Anterior cingulate cortex (tissue), 58 donors: ENCODE measurements at regions not wholly inside any gene's neighbourhood (a gene's known extent, or its start where the extent isn't known, plus 50 kb on each side); places are given as distances from the start of the nearest gene placed in this dataset.
"Not testable (repeated sequence)": the region's sequence is repeated elsewhere in the genome, so short reads cannot be mapped to it uniquely, and the experiment has no call there.

ENCODE experiments used
- DNase-seq, 58 donors: peaks; one replicate each; lab custom pipeline; 2025; lab: John Stamatoyannopoulos, UW

- DNase-seq = not testable (repeated sequence)
Measured at GRCh38 chr14:105859073-105859716, 332.8 kb downstream of the TMEM121 start.

GRCh38 chr14:105859717-105860614 lies 333.6 kb downstream of the TMEM121 start:
- no peak for DNase-seq

GRCh38 chr14:105860615-105861580 lies 334.5 kb downstream of the TMEM121 start:
- DNase-seq = no peak

- DNase-seq = no peak
Measured at GRCh38 chr14:105861985-105862465, 335.6 kb downstream of the TMEM121 start.

- no peak for DNase-seq
Measured at GRCh38 chr14:105862581-105863239, 336.3 kb downstream of the TMEM121 start.

GRCh38 chr14:105863296-105864108 lies 337.1 kb downstream of the TMEM121 start:
- DNase-seq = no peak

GRCh38 chr14:105864116-105864515 lies 337.7 kb downstream of the TMEM121 start:
- no peak for DNase-seq

GRCh38 chr14:105864651-105865265 lies 338.4 kb downstream of the TMEM121 start:
- DNase-seq = no peak

- DNase-seq = no peak
Measured at GRCh38 chr14:105865266-105865903, 339.0 kb downstream of the TMEM121 start.

GRCh38 chr14:105865904-105866840 lies 339.8 kb downstream of the TMEM121 start:
- no peak for DNase-seq

- no peak for DNase-seq
Measured at GRCh38 chr14:105866841-105867321, 340.5 kb downstream of the TMEM121 start.

- no peak for DNase-seq
Measured at GRCh38 chr14:105867961-105868599, 341.7 kb downstream of the TMEM121 start.

GRCh38 chr14:105871590-105871989 lies 345.2 kb downstream of the TMEM121 start:
- DNase-seq = no peak

- no peak for DNase-seq
Measured at GRCh38 chr14:105873870-105874512, 347.6 kb downstream of the TMEM121 start.

GRCh38 chr14:105876158-105876557 lies 349.8 kb downstream of the TMEM121 start:
- DNase-seq = no peak

- DNase-seq = no peak
Measured at GRCh38 chr14:105876829-105877228, 350.4 kb downstream of the TMEM121 start.
